Prostate gland (tissue), 2 donors: ENCODE measurements at regions not wholly inside any gene's neighbourhood (a gene's known extent, or its start where the extent isn't known, plus 50 kb on each side); places are given as distances from the start of the nearest gene placed in this dataset.

ENCODE experiments used
- POLR2A ChIP-seq: fragments of 450-650 bp; IDR thresholded peaks from one replicate; pipeline ENCODE4 v1.6.1; 2016; ENCODE audit warnings: antibody characterized with exemption, mild to moderate bottlenecking
- POLR2AphosphoS5 ChIP-seq: sonication (generic); formaldehyde crosslinking; IDR thresholded peaks from one replicate; pipeline ENCODE4 v1.6.1; 2017; ENCODE audit warnings: antibody characterized with exemption
- TF ChIP-seq, protein P1 (sequence below), 4 experiments: fragments of 200-600 bp in 2 of 4; fragments of 450-650 bp in 2 of 4; sonication (generic) in 2 of 4; IDR thresholded peaks; 1 replicate in 3 of 4; 2 replicates in 1 of 4; pipeline ENCODE4 v1.5.1; 2016 to 2019; ENCODE audit warnings: antibody characterized with exemption in 4 of 4, mild to moderate bottlenecking in 2 of 4, moderate library complexity in 2 of 4

DNA sequence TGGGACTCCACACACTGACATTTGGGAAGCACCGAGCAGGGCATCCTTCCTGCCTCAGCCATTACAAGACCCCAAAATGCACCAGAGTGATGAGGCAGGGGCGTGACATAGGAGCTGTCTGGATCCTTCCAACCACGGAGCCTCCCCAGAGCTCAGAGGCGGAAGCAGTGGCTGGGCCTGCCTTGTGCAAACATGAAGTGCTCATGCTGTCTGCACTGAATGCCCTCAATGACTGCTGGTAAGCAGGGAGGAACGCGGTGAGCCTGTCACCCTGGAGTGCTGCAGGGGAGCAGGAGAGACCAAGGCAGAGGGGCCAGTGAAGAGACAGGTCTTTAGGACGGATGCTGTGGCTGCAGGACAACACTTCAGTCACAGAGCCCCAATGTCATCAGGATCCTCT lies 60.2 kb upstream of the HRH2 start:
- TF ChIP-seq, protein P1, sequence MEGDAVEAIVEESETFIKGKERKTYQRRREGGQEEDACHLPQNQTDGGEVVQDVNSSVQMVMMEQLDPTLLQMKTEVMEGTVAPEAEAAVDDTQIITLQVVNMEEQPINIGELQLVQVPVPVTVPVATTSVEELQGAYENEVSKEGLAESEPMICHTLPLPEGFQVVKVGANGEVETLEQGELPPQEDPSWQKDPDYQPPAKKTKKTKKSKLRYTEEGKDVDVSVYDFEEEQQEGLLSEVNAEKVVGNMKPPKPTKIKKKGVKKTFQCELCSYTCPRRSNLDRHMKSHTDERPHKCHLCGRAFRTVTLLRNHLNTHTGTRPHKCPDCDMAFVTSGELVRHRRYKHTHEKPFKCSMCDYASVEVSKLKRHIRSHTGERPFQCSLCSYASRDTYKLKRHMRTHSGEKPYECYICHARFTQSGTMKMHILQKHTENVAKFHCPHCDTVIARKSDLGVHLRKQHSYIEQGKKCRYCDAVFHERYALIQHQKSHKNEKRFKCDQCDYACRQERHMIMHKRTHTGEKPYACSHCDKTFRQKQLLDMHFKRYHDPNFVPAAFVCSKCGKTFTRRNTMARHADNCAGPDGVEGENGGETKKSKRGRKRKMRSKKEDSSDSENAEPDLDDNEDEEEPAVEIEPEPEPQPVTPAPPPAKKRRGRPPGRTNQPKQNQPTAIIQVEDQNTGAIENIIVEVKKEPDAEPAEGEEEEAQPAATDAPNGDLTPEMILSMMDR (IDR thresholded peaks at IDR 0.05): no peak
- TF ChIP-seq POLR2AphosphoS5 (no peak), POLR2A (no peak)
